Type B pancreatic cell (in vitro differentiated cells): ENCODE measurements at regions not wholly inside any gene's neighbourhood (a gene's known extent, or its start where the extent isn't known, plus 50 kb on each side); places are given as distances from the start of the nearest gene placed in this dataset.

ENCODE experiments used
- DNase-seq: peaks from one replicate; pipeline ENCODE4 v3.0.0; 2021; ENCODE audit warnings: mixed read lengths; ENCODE audit not compliant: unreplicated experiment; ENCODE audit errors: extremely low spot score
- H3K27ac Mint-ChIP-seq: 2 replicates; pipeline ENCODE4 v1.8.0; 2021; ENCODE audit warnings: mild to moderate bottlenecking, mixed read lengths
- H3K27me3 Mint-ChIP-seq: 2 replicates; pipeline ENCODE4 v1.8.0; 2021; ENCODE audit warnings: mixed read lengths
- H3K36me3 Mint-ChIP-seq: 2 replicates; pipeline ENCODE4 v1.8.0; 2021; ENCODE audit warnings: mixed read lengths
- H3K4me1 Mint-ChIP-seq: one replicate; pipeline ENCODE4 v1.8.0; 2021; ENCODE audit warnings: mixed read lengths; ENCODE audit not compliant: unreplicated experiment
- H3K4me3 Mint-ChIP-seq: 2 replicates; pipeline ENCODE4 v1.8.0; 2021; ENCODE audit warnings: mild to moderate bottlenecking, mixed read lengths
- H3K9me3 Mint-ChIP-seq: 2 replicates; pipeline ENCODE4 v1.8.0; 2021; ENCODE audit warnings: mixed read lengths
- CTCF ChIP-seq: fragments of 200-600 bp; sonication (generic); conservative IDR thresholded peaks from 2 replicates; pipeline ENCODE4 v1.5.0; 2021; ENCODE audit warnings: antibody characterized with exemption, mild to moderate bottlenecking

- no peak for TF ChIP-seq CTCF
- no peak for DNase-seq
- Mint-ChIP-seq H3K4me3 (no peak overlapping the region), H3K27ac (no peak overlapping the region), H3K9me3 (no peaks in the 10 kb centered on the region), H3K36me3 (no peaks in the 10 kb centered on the region), H3K27me3 (no peaks in the 10 kb centered on the region), H3K4me1 (peaks cover 10% of the 10 kb centered on the region)
Observed at GRCh38 chr15:62922514-62922913, 120.0 kb upstream of the TPM1 start.

DNA sequence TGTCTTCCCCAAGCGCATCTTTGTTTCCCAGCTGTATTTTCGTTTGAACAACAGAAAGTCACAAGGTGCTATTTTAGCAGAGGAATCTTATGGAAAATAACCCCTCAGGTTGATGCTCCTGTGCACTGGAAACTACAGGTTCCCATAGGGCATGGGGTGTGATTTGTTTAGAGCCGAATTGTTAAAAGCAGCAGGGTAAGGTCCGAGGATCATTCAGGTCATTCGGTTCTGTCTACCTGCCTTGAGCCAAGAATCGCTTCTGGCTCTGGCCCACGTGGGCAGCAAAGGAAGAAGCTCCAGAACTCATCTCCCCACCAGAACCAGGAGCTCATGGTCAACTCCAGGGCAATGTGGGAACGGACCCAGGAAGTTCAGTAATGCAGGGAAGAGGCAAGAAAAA lies 116.7 kb upstream of the TPM1 start:
- Mint-ChIP-seq H3K27me3 (no peaks in the 10 kb centered on the region), H3K4me1 (peaks cover 15% of the 10 kb centered on the region), H3K36me3 (no peaks in the 10 kb centered on the region), H3K4me3 (no peak overlapping the region), H3K27ac (no peak overlapping the region), H3K9me3 (peaks cover 14% of the 10 kb centered on the region)
- TF ChIP-seq CTCF, result no peak
- no peak for DNase-seq

GRCh38 chr15:62927196-62927595 lies 115.4 kb upstream of the TPM1 start:
- Mint-ChIP-seq H3K36me3 (no peaks in the 10 kb centered on the region), H3K4me1 (peaks cover 8% of the 10 kb centered on the region), H3K27ac (no peak overlapping the region), H3K9me3 (peaks cover 14% of the 10 kb centered on the region), H3K4me3 (no peak overlapping the region), H3K27me3 (no peaks in the 10 kb centered on the region)
- DNase-seq, result no peak
- no peak for TF ChIP-seq CTCF

DNA sequence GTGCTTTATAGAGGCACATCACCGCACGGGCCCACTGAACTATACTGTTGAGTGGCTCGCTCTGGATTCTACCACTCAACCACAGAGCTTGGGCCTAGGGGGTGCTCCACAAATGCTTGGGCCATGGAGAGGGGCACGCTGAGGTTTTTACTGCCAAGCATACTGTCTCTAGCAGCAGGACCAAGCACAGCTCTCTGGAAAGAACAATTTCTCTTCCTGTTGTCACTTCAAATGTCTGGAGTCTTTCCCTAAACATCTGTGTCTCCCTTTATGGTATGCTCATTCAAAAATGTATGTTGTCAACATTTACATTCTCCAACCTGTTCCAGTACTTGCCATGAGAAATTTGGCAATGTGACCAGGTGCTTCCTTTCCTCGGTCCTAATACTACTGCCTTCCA lies 114.7 kb upstream of the TPM1 start:
- no peaks in the 10 kb centered on the region for H3K36me3 Mint-ChIP-seq
- peaks cover 8% of the 10 kb centered on the region for H3K4me1 Mint-ChIP-seq
- no peak overlapping the region for H3K27ac Mint-ChIP-seq
- no peak for DNase-seq
- H3K4me3 Mint-ChIP-seq, result no peak overlapping the region
- peaks cover 14% of the 10 kb centered on the region for H3K9me3 Mint-ChIP-seq
- H3K27me3 Mint-ChIP-seq, result no peaks in the 10 kb centered on the region
- TF ChIP-seq CTCF, result no peak

GRCh38 chr15:62928242-62928999 lies 114.1 kb upstream of the TPM1 start:
- Mint-ChIP-seq H3K4me1 (peaks cover 8% of the 10 kb centered on the region), H3K36me3 (no peaks in the 10 kb centered on the region), H3K27ac (no peak overlapping the region), H3K27me3 (no peaks in the 10 kb centered on the region), H3K4me3 (no peak overlapping the region), H3K9me3 (peaks cover 14% of the 10 kb centered on the region)
- DNase-seq, result no peak
- peak; percentile 41 for TF ChIP-seq CTCF
